GM19438 (cell line): ENCODE measurements at regions not wholly inside any gene's neighbourhood (a gene's known extent, or its start where the extent isn't known, plus 50 kb on each side); places are given as distances from the start of the nearest gene placed in this dataset.
"Not testable (repeated sequence)": the region's sequence is repeated elsewhere in the genome, so short reads cannot be mapped to it uniquely, and the experiment has no call there.

Source experiments
- ATAC-seq: cut with Tn5 transposase; IDR thresholded peaks from one replicate; pipeline ENCODE4 v1.9.1; 2021; ENCODE audit warnings: low read depth; ENCODE audit not compliant: unreplicated experiment

DNA sequence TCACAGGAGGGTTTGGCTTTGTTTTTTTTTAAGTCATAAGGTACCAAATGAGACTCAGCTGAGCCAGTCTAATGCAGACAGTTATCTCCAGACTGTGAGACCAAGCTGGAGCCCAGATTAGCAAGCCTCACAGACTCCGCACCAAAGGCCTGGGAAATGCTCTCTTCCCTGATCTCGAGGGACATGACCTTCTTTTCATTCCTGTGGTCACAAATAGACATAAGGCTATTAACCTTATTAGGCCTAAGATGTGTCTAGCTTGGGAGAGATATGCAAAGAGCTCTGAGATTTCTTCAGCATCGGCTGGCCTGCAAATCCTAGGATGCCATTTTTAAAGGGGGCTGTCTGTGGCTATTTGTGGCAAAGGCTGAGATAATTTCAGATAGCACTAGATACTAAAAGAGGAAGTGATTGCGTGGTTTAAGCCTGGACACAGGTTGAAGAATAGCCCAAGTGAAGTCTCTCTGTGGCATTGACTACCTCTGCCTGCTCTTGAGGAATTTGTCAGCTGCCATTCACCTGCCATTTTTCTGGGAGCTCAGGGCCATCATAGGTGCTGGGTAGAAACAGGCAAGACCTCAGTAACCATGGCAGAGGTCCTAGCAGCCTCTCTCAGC, 301.3 kb downstream of the SIPA1L2 start:
- ATAC-seq: no peak

DNA sequence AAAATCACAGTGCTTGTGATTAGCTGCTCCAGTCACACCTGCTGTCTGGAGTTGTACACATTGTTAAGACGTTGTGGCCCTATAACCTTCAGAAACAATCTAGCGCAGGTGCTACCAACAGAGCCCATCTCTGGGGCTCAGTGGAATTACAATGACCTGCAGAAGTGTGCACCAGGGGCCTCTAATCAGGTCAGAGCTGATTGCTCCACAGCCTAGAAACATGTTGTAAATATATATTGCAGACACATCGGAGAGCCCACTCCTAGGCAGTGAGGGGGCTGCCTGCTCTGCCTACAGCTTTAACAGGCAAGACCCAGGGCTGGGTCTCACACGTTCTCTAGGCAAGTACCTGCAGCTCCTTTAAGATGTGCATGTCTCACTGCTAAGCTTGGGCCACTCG, 302.0 kb downstream of the SIPA1L2 start:
- ATAC-seq: no peak

DNA sequence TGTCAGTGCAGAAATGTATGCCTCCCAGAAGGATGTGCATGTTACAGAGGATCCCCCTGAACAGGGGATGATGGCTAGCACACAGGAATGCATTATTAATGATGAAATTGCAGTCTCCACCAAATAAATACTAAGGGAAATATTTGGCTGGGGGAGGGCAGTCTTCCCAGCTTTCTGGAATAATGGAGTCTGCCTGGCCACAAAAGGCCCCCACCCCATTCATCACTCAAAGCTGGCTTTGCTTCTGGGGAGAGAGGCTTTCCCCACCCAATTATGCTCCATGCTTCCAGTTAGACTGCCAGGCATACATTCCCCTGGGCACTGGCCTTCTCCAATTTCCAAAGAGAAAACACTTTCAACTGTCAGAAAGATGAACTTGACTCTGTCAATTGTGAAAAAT, 302.7 kb downstream of the SIPA1L2 start:
- no peak for ATAC-seq

DNA sequence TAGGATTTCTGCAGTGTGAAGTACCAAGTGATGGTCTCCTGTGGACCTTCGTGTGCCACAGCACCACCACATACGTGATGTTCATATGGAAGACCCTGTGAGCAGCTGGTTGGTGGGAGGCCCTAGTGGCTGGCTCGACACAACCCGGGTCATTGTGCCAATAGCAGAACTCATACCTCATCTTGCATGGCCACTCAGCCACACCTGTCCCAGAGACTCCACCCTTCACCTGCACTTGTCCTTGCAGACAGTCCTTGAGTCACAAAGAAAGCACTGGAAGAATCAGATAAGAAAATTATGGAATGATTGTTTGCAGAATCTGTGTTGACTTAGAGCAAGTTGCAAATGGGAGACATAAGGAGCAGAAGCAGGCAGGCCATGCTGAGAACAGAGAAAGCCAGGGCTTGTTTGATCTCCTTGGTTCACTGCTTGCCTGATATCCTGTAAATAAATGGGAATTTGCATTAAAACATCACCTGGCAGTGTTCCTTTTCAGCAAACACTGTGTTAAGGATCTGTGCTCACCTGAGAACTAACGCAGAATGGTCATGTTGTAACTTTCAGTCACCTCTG, 307.7 kb downstream of the SIPA1L2 start:
- no peak for ATAC-seq

DNA sequence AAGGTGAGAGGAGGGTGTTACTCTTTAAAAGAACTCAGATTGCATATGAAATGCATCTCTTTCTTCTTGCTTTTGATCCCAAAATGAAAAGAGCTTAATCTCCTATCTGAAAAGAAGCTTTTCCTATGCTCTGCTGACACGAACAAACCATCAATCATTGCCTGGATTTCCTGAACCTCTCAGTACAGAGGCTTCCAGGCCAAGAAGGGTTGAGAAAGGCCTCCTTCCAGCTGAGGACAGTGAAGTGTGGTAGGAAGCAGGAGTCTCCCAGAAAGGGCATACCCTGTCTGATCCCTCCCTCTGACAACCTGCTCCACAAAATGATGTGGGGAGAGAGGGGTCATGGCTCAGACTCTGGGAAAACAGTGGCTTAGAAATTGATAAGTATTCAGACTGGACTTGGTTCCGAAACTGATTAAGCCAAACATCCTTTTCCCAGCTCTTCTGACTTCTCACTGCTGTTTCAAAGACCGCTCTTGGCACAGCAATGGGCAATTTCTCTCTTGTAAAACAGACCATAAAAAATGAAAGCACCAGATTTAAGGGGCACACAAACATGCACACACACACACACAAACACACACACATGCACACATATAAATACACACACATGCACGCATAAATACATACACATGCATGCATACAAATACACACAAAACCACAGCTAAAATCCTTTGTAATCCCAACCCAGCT, 310.3 kb downstream of the SIPA1L2 start:
- no peak for ATAC-seq

DNA sequence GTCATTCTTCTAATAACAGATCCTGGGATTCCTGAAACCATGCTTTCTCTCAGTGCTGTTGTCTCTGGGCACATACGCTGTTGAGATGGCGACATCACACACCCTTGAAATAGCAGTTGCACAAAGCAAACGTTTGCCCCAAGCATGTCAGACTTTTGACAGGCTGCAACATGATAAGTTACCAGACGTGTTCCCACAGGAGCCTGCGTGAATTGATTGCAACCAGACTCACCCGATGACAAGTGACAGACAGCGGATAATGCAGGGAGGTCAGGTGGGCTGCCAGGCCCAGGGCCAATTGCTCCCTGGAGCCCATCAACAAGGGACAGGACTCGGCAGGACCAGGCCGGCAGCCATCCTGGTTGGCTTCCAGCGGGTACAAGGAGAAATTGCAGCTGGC, 310.9 kb downstream of the SIPA1L2 start:
- no peak for ATAC-seq

DNA sequence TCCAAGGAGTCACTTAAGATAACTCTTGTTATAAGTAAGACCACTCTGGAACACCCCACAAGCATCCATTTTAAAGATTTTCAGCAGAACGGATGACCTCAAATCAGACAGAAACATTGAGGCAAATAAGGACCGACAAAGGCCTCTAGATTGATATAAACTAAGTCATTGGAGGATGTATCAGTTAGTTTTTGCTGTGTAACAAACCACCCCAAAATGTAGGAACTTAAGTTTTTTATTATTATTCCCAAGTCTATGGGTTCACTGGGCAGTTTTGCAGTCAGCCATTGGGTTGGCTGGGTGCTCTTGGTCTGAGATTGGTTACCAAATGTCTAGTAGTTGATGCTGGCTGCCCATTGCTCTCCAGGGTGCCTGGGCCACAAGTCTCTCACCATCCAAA, 311.8 kb downstream of the SIPA1L2 start:
- no peak for ATAC-seq

DNA sequence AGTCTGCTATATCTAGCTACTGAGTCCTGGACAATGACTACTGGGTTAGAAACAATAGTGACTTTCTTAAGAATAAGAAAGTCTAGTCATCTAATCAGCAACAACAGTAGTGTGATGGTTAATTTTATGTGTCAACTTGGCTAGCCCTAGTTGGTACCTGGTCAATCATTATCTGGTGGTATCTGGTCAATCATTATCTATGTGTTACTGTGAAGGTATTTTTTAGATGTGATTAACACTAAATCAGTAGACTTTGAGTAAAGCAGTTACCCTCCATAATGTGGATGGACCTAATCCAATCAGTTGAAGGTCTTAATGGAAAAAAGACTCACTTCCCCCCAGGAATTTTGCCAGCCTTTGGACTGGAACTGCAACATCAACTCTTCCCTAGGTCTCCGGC, 312.6 kb downstream of the SIPA1L2 start:
- no peak for ATAC-seq

DNA sequence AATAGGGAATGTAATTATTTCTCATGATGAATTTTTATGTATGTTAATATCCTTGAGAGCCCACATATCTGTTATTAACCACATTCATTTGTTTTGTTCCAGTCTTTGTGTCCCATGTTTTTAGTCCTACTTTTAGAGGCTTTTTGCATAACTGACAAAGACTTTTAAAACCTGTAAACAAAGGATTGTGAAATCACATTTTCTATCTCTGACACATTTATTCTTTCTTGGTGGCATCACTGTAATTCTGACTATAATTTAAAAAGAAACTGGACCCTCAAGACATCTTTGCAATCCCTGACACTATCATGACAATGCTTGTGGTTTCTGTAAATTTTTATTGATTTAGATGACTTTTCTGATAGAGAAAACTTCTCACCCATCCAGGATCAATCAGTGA, 313.1 kb downstream of the SIPA1L2 start:
- no peak for ATAC-seq

DNA sequence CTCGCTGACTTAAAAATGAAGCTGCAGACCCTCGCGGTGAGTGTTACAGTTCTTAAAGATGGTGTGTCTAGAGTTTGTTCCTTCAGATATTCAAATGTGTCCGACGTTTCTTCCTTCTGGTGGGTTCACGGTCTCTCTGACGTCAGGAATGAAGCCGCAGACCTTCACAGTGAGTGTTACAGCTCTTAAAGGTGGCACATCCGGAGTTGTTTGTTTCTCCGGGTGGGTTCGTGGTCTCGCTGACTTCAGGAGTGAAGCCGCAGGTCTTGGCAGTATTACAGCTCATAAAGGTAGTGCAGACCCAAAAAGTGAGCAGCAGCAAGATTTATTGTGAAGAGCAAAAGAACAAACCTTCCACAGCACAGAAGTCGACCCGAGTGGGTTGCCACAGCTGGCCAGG, 316.1 kb downstream of the SIPA1L2 start:
- not testable (repeated sequence) for ATAC-seq

DNA sequence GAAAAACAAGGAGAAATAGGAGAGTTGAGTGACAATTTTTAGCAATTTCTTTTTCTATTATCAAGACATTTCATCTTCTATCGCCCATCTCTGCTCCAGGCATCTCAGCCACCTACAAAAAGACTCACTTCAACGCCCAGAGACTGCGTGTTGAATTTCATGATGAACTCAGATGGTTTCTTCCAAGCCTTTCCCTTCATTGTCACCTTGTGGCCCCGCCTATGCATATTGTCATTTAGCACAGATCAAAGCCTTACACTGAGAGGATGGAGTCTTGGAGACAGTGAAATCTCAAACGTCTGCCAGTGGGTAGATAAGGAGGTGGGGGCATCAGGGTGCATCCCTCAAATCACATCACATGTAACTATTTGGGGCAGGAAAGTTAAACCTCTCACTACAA, 319.4 kb downstream of the SIPA1L2 start:
- ATAC-seq: no peak

DNA sequence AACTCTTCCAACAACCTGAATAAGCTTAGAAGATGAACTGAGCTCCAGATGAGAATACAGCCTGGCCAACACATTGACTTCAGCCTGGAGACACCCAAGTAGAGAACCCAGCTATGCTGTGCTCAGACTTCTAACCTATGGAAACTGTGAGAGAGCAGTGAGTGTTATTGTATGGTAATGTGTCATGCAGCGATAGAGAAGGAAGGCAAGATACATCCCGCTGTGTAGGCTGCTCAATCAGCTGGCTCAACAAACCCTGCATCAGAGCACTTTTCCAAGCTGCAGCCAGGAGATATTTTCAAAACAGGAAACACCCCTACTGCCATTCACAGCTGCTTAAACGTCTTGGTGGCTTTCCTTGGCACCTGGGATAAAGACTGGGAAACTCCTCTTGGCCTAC, 321.3 kb downstream of the SIPA1L2 start:
- no peak for ATAC-seq

DNA sequence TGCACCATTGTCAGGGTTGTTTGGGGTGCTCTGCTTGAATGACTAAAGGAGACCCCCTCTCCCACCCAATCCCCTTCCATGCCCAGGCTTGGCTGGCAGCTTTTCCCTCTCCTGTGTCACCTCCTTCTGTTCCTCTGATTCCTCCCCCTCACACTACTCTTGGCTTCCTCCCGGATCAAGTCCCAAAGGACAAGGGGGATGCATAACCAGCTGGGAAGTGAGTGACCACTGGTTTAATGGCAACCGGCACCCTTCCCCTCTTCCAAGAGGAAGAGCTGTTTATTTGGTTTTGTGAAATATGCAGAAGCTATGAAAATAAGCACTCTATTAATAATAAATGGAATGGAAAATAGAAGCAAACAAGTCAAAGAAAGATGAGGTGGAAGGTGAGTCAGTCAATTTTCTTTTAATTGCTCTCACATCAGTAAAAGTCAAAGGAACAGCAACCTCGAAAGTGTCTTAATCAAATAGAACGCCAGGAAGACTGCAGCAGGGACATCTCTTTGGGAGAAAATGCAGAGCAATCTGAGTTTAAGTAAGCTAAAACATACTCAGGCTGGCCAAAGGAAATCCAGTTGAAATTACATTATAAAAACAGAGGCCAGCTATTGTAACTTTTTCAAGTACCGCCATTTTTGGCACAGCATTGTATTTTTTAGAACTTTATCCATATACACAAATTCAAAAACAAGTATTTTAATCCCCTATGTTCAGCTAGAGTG, 322.5 kb downstream of the SIPA1L2 start:
- ATAC-seq: no peak

DNA sequence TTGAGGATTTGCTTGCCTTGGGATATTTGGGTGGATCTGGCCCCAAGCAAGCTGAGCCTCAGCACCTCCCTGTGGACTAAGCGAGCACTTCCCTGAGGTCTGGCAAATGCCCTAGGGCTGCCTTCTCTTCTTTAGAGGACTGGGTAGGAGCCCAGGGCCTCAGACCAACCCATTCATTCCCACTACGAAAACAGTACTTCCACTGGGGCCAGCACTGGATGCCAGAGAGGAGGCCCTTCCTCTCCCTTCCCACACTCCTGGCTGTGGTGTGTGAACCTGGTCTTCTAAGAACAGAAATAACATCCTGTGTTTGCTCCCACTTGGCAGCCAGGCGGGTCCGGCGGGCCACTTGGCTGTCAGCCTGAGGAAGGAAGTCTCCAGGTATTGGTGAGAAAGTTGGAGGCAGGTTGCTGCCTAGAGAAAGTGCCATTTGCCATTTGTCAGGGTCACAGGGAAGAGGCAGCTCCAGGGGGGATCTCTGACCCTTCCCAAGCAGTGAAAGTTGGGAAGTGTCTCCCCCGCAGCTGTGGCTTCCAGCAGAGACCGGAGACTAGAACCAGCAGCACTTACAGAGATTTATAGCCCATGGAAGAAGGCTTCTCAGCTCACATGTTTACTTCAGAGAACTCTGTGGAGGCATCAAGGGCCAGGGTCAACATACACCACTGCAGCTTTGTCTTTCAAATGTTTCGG, 323.5 kb downstream of the SIPA1L2 start:
- ATAC-seq: no peak

DNA sequence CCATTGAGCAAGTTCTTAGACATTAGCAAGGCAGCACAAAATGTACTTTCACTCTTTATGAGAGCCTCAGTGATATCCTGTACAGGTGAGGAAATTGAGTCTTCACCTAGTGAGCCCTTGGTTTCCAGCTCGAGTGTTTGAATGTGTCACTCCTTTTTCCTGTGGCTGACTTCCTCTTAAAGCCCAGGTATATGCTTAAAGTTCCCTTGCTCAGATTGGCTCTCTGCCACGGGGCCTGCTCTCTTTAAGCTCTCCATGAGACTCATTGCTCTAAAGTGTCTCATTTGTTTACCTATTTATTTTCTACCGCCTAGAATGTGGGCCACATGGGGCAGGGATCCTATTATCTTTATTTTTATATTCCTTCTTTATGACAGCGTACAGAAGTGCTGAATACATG, 324.9 kb downstream of the SIPA1L2 start:
- no peak for ATAC-seq

DNA sequence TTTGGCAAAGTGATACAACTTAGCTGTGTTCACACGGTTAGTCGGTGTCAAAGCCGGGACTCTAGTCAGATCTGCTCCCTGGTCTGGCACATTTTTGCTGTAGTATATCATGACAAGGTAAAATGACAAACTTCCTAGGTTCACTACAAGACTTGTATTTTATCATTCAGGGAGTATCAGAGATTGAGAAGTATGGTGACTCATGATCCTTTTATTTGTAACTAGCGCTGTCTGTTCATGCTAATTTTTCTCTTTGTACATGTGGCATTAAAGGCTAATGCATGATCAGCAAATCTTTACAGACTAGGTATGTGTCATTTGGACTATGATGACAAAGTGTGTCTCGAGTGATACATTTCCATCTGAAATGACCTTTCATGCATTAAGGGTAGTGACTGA, 326.7 kb downstream of the SIPA1L2 start:
- no peak for ATAC-seq

DNA sequence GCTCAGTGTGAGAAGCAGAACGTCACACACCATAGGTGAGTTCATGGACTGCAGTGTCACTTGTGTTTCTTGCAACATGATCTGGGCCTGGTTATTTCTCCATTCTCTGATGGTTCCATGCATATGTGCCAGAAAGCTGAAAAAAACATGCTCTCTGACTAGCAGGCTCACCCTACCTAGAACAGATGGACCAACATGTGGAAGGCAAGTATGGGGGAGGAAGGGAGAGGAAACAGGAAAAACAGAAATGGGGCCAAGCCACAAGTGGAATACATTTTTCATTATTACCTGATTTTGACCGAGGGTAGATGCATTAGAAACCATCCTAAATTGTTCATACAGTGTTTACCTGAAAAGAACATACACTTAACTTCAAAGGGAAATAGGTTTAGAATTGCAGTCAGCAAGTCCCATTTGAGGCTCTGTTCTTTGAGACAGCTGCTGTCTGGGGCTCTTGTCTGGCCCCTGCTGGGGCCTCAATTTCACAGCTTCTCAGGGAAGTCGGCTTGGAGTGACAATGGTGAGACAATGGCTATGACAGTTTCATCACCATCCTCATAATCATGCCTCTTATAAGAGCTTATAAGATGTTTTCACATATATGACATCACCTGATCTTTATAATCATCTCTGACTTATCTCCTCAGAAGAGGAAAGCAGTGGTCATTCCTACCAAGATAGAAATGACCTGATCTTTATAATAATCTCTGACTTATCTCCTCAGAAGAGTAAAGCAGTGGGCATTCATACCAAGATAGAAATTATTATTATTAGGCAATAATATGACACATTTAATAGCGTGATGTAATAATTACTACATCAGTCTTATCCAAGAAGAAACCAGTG, 327.3 kb downstream of the SIPA1L2 start:
- ATAC-seq: no peak

DNA sequence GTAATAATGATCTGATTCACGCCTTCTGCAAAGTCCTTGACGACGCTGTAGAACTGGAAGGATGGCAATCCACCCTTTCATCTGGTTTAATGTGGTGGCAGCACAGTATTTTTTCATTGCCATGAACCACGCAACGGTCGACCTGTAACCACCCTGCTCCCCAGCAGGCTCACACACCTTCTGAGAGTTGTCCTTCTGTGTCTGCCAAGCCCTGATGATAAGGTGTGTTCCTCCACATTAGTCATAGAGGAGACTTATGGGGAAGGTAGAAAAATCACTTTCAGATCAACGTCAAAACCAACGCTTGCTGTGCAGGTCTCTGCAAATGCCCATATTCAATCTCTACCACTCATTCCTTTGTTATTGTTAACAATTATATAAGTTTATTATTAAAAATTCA, 328.7 kb downstream of the SIPA1L2 start:
- no peak for ATAC-seq

DNA sequence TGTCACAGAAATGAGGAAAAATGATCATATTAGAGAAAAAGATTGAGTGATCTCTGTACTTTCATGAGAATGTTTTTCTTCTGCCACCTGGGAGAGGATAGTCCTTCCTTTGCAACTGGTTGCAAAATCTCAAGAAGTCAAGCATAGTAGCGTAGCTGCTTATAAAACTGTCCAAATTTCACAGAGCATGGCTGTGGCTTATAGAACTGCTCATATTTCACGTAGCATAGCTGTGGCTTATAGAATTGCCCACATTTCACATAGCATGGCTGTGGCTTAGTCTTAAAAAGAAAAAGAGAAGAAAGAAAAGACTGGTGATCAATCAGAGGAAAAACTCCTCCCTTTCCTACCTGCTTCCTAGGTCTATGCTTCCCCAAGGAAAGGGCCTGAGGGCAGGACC, 329.5 kb downstream of the SIPA1L2 start:
- no peak for ATAC-seq

DNA sequence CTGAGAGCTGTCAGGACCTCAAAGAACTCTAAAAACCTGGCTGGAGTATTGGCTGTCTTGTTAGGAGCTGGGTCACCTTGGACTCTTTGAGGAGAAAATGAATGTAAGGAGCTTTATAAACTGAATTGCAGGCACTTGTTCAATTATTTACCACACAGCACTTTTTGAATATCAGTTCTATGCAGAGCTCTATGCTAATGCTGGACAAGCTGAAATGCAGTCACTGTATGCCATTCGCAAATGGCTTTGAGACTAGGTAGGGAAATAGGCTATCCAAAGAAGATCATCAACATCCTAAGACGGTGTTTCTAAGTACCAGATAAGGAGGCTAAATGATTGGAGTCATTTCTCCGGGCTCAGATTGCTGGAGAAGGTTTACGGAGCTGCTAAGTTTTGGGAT, 333.5 kb downstream of the SIPA1L2 start:
- no peak for ATAC-seq
